Urothelium cell line (cell line): ENCODE measurements at regions not wholly inside any gene's neighbourhood (a gene's known extent, or its start where the extent isn't known, plus 50 kb on each side); places are given as distances from the start of the nearest gene placed in this dataset.

Source experiments
- DNase-seq: peaks from one replicate; pipeline ENCODE4 v3.0.0; 2011; ENCODE audit warnings: low spot score, mixed read lengths
- FAIRE-seq: peaks from 2 replicates; lab custom pipeline; 2011; peaks lifted over from hg19 to GRCh38; lab: Jason Lieb, UNC

DNA sequence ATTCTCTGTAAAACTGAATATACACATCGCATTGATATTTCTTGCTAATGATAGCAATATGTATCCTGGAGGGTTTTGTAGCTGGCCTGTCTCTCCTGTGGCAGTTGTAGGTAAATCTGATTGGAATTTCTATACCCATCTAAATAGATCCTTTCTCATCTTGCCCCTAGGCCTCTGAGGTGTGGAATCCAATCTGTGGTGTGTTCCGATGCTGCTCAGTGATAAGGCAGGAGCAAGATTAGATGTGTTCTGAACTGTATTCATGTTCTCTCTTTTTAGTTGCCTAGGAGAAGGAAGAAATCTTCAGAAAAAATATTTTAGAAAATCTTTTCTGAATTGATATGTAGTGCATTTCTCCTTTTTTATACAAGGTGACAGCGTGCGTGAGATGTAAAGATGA lies 507.5 kb downstream of the NR2F1-AS1 start:
- DNase-seq (no peak), FAIRE-seq (no peak)

DNA sequence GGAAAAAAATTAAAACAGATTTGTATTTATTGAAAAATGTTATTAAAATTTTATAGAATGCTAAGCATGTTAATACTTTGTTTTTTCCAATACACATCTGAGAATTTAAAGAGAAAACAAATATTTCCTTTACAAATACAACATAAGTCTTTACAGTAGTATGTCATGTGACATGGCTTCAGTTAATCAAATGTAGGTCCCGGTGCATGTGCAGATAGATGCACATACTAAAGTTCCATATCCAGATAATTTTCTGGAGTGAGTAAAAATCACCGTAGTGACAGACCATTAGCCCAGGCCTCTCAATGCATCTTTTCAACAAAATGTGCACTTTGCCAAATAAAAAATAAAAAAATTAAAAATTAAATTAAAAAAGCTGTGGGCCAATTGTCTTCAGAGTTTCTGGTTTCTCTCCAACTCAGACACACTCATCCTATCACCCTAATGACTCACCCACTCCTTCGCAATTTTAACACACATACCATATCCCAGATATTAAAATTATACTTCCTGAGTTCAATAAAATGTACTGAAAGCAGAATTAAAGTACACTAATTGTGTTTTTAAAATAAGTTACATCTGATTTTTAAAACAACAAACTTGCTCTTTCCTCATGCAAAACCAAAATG lies 508.1 kb downstream of the NR2F1-AS1 start:
- DNase-seq (no peak), FAIRE-seq (no peak)

DNA sequence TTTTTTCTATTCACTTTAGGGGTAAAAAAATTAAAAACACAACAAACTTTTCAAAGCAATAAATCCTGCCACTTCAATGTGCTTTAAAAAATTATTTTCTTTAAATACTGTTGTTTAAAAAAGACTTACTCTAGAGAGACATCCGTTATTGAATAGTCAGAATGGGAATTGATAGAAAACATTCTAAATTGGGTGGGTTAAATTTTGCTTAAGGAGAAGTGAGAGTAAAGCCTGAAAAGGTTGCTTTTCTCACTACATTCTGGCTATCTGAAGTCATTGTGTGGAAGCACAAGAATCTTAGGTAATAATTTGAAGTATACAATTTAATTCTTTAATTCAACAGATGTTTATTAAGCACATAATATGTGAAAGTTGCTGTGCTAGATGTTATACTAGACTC lies 509.3 kb downstream of the NR2F1-AS1 start:
- DNase-seq (no peak), FAIRE-seq (no peak)

DNA sequence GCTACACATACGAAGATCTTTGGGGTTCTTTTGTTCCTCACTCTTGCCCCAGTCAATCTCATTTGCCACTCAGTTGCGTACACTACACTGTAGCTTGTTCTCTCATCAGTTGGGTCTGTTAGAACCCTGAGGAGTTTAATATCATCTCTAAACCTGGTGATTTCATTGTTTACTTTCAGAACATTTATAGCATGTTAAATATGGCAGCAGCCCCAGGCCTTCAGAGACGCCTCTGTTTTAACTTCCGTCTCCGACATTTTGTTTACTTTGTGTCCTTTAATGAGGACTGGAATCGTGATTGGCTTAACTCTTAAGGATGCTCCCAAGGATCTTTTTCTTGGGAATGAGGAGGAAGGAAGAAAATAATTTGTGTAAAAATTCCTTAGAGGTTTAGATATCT lies 510.1 kb downstream of the NR2F1-AS1 start:
- DNase-seq (no peak), FAIRE-seq (no peak)

DNA sequence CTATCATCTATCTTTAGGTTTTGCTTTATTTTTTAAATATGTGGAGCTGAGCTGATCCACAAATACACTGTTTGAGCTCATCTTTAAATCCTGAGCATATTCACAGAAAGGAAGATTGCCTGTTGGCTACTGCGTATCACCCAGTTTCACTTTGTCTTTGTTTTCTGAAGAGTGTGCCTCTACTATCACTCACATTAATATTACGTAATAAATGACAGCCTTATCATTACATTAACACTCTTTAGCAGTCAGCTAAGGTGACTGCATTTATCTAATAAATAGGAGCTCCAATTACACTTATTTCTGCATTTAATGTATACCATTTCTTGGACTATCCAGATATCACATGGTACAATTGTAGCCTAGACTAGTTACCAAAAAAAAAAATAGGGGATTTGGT lies 511.7 kb downstream of the NR2F1-AS1 start:
- no peak for DNase-seq
- FAIRE-seq = no peak

DNA sequence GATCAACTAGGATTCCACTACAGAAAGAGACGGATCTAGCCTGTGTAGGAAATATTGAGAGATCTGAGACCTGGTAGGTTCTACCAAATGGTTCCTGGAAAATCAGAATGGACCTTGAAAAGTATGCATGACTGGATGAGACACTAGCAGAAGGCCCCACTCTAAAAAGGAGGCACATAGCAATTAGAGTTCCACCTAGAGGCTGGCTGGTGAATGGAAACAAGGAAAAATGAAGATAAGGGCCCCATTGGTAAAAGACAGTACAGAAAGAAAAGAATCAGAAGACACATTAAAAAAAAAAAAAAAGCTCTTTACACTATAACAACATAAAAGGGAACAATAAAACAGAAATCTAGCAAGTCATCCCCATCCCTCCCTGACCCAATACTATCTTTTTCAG lies 518.5 kb downstream of the NR2F1-AS1 start:
- no peak for FAIRE-seq
- DNase-seq = no peak

DNA sequence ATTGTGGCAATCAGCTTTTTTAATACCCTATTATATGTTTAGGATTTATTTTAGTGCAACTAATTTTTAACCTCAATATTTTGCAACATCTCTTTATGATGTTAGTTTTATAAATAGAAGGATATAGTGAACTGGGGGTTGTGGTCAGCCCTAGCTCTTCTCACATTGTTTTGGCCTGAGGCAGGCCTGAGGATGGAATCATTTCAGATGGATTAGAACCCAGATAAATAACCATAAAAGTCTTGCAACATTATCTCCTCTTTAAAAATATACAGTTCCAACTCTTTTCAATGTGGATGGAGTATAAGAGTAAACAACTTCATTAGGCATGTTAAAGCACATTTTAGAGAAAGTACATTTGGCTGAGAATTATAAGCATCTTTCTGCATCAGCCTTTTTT lies 522.7 kb downstream of the NR2F1-AS1 start:
- FAIRE-seq = no peak
- DNase-seq = no peak

DNA sequence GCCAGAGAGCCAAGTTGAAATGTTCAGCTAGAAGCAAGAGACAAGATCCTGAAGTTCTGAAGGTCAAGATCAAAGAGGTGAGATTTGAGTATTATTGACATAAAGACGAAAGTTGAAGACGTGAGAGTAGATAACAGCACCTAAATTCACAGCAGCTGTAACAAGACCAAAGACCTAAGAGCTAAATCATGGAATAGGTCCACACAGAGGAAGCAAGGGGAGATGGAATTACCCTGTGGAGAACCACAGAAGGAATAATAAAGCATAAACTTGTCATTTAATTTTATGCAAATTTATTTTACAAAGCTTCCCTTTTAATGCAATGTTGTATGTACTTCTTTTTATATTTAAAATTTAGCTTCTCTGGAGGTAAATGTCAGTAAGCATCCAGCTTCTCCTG lies 523.7 kb downstream of the NR2F1-AS1 start:
- no peak for DNase-seq
- no peak for FAIRE-seq

DNA sequence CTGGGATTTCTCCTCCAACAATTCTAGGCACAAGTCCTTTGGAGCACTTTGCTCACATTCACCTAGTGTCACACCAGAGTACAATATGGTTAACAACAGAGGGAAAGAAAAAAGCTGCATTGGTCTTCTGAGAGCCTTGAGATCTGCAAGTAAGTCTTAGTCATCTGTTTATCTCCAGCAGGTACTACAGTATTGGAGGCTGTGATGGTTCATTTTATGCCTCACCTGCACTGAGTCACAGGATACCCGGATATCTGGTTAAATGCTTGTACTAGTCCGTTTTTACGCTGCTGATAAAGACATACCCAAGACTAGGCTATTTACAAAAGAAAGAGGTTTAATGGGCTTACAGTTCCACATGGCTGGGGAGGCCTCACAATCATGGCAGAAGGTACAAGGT lies 525.0 kb downstream of the NR2F1-AS1 start:
- FAIRE-seq (no peak), DNase-seq (no peak)

DNA sequence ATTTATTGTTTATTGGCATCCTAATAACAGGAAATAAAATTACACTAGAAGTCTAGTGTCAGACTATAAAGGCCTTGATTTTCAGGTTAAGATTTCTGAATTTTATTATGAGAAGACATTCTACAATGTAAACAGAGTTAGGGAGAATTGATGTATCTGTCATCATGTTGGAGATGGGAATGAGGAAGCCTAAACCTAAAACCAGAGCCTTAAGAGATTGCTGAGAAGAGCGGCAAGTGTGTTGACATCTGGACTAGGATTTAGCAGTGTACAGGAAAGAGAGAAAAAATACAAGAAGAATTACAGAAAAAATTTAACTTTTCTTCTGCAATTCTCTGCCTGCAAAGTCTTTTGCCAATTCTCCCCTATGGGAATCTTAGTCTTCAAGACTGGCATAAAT lies 525.5 kb downstream of the NR2F1-AS1 start:
- no peak for FAIRE-seq

DNA sequence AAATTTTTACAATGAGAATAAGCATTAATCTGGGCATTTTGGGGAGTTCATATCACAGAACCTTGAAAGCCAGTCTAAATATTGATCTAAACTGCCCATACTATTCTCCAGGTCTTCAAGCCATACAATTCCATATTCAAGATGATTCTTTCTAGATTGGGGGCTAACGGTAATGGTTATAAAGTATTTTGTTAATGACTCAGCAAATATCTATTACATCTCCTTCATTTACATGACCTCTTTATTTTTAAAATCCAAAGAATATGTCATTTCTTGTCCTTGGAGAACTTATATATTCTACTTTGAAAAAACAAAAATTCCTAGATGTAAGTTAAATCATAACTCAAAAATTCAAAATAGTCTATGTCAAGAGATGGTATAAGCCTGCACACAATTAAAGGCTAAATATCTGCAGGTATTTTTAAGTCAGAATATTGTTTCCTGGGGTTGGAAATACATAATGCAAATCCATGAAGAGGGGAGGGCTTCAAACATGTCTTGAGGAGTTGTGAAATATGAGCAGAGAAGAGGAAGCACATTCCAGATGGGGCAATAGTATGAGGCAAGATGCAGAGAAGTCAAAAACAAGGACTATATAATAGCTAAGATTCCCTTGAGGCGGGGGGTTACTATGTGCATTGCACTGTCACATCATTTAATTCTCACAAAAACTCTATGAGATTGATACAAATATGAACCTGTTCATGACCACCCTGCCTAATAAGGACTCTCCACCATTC lies 526.4 kb downstream of the NR2F1-AS1 start:
- DNase-seq (no peak), FAIRE-seq (no peak)

More for the DNA sequence above, 525.5 kb downstream of the NR2F1-AS1 start:
- no peak for DNase-seq

DNA sequence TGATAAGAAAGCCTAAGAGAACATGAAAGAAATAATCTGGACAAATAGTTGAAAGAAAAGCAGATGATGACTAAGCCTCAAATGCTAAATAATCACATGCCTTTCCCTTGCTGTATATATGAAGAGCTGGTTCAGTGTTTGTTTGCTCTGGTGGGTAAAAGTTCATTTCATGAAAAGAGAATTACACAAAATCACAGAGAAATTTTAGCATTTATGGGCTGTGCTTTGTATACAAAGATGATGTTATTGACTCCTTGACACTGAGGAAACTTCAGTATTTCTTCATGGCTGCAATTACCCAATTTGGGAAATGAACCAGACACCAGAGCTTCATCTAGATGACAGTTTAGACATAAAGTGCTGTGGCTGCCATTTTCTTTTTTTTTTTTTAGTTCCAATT lies 527.2 kb downstream of the NR2F1-AS1 start:
- FAIRE-seq = no peak

DNA sequence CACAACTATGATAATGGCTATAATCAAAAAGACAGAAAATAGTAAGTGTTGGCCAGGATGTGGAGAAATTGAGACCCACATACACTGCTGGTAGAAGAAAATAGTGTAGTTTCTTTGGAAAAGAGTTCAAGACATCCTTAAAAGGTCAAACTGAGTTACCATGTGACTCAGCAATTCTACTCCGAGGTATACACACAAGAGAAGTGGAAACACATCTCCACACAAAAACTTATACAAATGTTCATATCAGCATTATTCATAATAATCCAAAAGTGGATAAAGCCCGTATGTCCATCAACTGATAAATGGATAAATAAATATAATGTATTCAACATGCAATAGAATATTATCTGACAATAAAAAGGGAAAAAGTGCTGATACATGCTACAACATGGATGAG lies 532.2 kb downstream of the NR2F1-AS1 start:
- FAIRE-seq (no peak), DNase-seq (no peak)

More for the DNA sequence above, 527.2 kb downstream of the NR2F1-AS1 start:
- DNase-seq = no peak

DNA sequence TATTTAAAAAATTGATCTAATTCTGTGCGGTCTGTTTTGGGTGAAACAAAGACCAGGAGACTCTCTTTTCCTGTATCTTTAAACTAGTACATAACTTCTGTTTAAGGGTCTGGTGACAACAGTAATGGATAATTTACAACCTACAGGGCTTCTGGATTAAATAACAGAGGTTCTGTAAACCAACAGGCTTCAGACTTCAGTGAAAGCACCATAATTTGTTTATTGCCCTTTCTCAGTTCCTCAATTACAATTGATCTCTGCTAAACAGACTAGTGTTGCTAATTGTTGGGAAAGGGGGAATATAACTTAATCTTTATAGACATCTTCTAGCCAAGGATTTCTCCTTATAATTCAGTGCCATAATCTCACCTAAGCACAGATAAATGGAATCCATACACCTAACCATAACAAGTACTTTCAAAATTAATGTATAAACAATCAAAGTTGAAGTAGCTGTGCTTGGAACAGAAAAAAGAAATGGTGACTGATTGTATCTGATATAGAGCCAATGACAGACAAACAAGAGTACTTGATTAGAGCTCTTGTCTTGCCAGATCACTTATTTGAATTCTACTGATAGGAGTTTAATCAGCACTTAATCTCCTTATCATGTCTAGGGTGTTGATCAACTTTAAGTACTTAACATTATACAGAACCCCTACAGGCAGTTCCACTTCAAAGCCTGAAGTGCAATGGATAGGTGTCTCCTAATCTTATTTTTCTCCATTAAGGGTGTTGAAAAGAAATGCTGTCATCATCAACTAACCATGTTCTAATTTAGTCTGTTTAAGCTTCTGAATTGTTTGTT lies 536.0 kb downstream of the NR2F1-AS1 start:
- no peak for DNase-seq
- FAIRE-seq = no peak

DNA sequence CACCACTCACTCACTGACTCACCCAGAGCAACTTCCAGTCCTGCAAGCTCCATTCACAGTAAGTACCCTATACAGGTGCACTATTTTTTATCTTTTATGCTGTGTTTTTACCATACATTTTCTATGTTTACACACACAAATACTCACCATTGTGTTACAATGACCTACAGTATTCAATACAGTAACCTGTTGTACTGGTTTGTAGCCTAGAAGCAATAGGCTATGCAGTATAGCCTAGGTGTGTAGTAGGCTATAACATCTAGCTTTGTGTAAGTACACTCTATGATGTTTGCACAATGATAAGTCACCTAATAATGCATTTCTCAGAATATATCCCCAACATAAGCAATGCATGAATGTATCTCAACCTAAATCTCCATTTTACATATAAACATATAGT lies 541.1 kb downstream of the NR2F1-AS1 start:
- DNase-seq (no peak), FAIRE-seq (no peak)

DNA sequence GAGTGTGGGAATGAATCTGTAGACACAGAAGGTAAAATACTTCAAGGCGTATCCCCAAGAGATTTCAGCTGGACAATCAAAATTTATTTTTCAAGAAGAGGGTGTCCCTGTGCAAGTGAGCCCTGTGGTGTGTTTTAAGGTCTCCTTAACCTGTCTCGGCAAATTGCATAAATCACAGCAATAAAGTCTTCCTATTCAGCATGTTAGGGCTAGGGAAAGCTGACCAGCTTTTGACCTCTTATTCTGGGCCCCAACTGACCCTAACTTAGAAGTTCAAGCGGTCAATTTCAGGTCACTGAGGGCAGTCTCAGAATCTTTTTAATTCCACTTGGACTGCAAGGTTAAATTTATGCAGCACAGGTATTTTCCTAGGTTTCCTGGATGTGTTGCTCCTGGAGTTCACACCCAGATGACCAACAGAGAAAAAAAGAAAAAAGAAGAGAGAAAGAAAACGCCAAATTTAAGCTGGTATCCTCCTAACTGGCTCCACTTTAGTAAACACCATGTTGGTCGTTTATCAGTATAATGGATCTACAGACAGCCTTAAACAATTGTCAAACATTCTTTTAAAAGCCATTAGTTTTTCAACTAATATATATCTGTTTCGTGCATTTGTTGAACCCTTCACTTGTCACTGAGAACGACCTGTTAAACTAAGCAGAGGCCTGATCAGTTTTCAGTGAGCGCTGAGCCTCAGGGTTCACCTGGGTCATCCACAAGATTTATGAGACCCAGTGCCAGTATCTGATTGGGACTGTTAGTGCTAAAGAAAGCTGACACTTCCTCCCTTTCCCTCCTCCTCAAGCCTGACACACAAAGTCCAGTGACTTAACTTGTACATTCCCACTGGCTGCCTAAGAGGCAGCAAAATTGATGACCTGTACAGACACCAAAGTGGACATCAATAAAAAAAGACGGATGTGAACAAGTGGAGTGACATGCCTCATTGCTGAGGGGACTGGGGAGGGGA lies 546.1 kb downstream of the NR2F1-AS1 start:
- no peak for FAIRE-seq
- DNase-seq = no peak

DNA sequence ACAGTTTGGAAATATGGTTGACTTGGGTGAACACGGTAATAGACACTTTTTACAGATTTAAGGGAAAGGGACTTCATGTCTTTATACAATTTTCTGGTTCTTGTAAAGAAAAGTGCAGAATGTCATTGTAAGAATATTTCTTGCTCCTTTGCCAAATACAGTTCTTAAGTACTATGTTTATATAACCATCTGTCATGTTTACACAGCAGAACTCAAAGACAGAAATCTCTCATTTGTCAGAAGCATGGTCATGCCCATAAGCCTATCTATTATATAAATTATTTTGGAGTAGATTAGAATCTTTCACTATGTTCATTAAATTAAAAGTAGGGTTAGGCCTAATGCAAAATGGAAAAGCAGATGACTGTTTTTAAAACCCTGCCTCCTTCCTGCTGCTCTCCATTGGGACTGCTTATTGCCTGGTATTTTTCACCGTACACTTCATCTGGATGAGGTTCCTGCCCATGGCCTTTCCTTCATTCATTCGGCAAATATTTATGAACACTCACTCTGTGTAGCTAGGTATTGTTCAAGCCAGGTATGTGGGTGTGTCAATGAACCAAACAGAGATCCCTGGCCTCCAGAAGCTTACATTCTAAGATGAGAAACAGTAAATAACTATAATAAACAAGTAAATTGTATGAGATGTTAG lies 558.1 kb downstream of the NR2F1-AS1 start:
- no peak for DNase-seq
- FAIRE-seq = no peak

DNA sequence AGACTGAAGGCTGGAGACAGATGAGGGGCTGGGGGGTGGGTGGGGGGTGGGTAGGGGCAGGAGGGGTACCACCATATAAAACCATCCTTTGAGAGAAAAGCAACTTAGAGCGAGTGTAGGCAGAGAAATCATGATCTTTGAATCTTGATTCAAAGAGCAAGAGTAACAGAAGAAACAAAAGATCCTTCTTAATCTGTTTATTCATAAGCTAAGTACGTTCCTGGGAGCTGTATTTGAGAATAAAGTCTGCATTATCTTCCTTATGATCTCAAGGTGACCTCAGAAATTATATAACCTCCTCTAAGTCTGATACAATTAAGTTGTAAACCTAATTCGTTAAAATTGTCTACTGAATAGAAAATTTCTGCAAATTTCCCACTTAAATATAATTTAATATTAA lies 558.8 kb downstream of the NR2F1-AS1 start:
- DNase-seq = no peak
- no peak for FAIRE-seq

DNA sequence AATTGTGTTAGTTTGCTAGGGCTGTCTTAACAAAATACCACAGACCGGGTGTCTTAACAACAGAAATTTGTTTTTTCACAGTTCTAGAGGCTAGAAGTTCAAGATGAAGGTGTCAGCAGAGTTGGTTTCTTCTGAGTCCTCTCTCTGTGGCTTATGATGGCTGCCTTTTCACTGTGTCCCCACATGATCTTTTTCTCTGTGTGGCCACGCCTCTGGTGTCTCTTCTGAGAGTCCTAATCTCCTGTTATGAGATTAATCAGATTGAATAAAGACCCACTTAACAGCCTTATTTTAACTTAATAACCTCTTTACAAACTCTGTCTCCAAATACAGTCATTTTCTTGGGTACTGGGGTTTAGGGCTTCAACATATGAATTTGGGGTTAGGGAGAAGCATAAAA lies 561.1 kb downstream of the NR2F1-AS1 start:
- FAIRE-seq (no peak), DNase-seq (no peak)

DNA sequence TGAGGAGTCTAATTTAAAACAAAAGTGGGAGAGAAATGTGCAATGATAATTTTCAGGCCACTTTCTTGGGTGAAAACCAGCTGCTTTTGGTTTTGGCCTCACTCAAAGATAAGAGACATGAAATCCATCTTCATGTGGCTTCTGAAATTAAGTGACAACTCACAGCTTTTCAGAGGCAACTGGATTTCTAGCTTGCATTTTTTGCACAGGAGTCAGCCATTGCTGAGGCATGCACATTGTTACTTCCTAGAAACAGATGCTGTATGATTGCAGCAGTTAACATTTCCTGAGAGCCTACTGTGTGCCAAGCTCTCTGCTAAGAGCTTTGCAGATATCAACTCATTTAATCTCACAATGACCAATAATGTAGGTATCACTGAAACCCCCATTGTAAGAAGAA lies 562.6 kb downstream of the NR2F1-AS1 start:
- FAIRE-seq (no peak), DNase-seq (no peak)
